OCI-LY7 (cell line): ENCODE measurements at regions not wholly inside any gene's neighbourhood (a gene's known extent, or its start where the extent isn't known, plus 50 kb on each side); places are given as distances from the start of the nearest gene placed in this dataset.

Experiments used
- BruUV-seq: library from RNA; stranded (reverse); fragments of 400-500 nt; replicated peaks from 2 replicates; lab custom pipeline; 2021; lab: Mats Ljungman, UMichigan
- CTCF ChIA-PET: fragments of 300-600 bp; sonication (Branson Sonifier 250); formaldehyde crosslinking; loops from one replicate; lab custom pipeline; 2022; ENCODE audit warnings: antibody characterized with exemption; ENCODE audit not compliant: unreplicated experiment; lab: Charles Lee
- POLR2A ChIA-PET: fragments of 300-600 bp; sonication (Branson Sonifier 250); formaldehyde crosslinking; loops from one replicate; lab custom pipeline; 2022; ENCODE audit warnings: antibody characterized with exemption; lab: Charles Lee
- DNase-seq: peaks from one replicate; pipeline ENCODE4 v3.0.0-alpha.2; 2015; ENCODE audit warnings: low spot score
- H2AFZ ChIP-seq: fragments of 200-600 bp; sonication (generic), shearing (Covaris generic); 2 replicates; pipeline ENCODE4 v1.6.1; 2014; ENCODE audit warnings: mild to moderate bottlenecking, antibody characterized with exemption, low read length, moderate library complexity
- H3K27ac ChIP-seq: fragments of 200-600 bp; sonication (generic); 2 replicates; pipeline ENCODE4 v1.5.1; 2014; ENCODE audit warnings: mixed run types, low read depth, mild to moderate bottlenecking, moderate library complexity, low read length, inconsistent platforms; ENCODE audit not compliant: poor library complexity, severe bottlenecking
- H3K36me3 ChIP-seq: fragments of 200-600 bp; sonication (generic); 2 replicates; pipeline ENCODE4 v1.6.1; 2014; ENCODE audit warnings: mild to moderate bottlenecking, antibody characterized with exemption, low read length, moderate library complexity, mixed read lengths; ENCODE audit not compliant: insufficient read depth
- H3K4me1 ChIP-seq: fragments of 200-600 bp; sonication (generic); 2 replicates; pipeline ENCODE4 v1.5.1; 2014; ENCODE audit warnings: mild to moderate bottlenecking, low read length; ENCODE audit not compliant: insufficient read depth, poor library complexity, severe bottlenecking
- H3K4me2 ChIP-seq: fragments of 200-600 bp; sonication (generic); 2 replicates; pipeline ENCODE4 v1.6.1; 2014; ENCODE audit warnings: mild to moderate bottlenecking, low read length
- H3K4me3 ChIP-seq: fragments of 200-600 bp; sonication (generic); 2 replicates; pipeline ENCODE4 v1.5.1; 2014; ENCODE audit warnings: mild to moderate bottlenecking, low read depth, low read length; ENCODE audit not compliant: poor library complexity, severe bottlenecking
- H3K79me2 ChIP-seq: fragments of 200-600 bp; sonication (generic); 2 replicates; pipeline ENCODE4 v1.6.1; 2016; ENCODE audit warnings: low read depth, mild to moderate bottlenecking, low read length, moderate library complexity, mixed read lengths; ENCODE audit not compliant: insufficient read depth
- H3K9me2 ChIP-seq: fragments of 200-600 bp; sonication (generic); 2 replicates; pipeline ENCODE4 v1.6.1; 2016; ENCODE audit warnings: mild to moderate bottlenecking, low read length, mixed read lengths; ENCODE audit not compliant: insufficient read depth
- H3K9me3 ChIP-seq: fragments of 200-600 bp; sonication (generic); 2 replicates; pipeline ENCODE4 v1.6.1; 2014; ENCODE audit warnings: mild to moderate bottlenecking, mixed run types, low read length, mixed read lengths
- H4K20me1 ChIP-seq: fragments of 200-600 bp; sonication (generic); 2 replicates; pipeline ENCODE4 v1.6.1; 2014; ENCODE audit warnings: mild to moderate bottlenecking, antibody characterized with exemption, low read length, moderate library complexity, mixed read lengths; ENCODE audit not compliant: insufficient read depth
- CTCF ChIP-seq: fragments of 200-600 bp; sonication (generic); conservative IDR thresholded peaks from 2 replicates; pipeline ENCODE4 v1.5.1; 2014; ENCODE audit warnings: mild to moderate bottlenecking, antibody characterized with exemption, low read length, moderate library complexity, mixed read lengths
- EZH2phosphoT487 ChIP-seq: fragments of 200-600 bp; sonication (generic); IDR thresholded peaks from 2 replicates; pipeline ENCODE4 v1.6.1; 2018; ENCODE audit warnings: low read depth, borderline replicate concordance, mild to moderate bottlenecking, mixed run types, antibody characterized with exemption, low read length, moderate library complexity, mixed read lengths
- intact Hi-C: fragments of 100-400 bp; cut with micrococcal nuclease; formaldehyde crosslinking; loops from one replicate; pipeline ENCODE4 v1.10.0; 2022; ENCODE audit not compliant: unreplicated experiment

GRCh38 chr12:130102266-130102665 lies 60.0 kb upstream of the FZD10 start:
- CTCF ChIA-PET: no interaction called here

GRCh38 chr12:130104571-130105106 lies 57.6 kb upstream of the FZD10 start:
- ChIA-PET POLR2A (no interaction called here), CTCF (no interaction called here)
- no peak overlapping the region for H3K4me2 ChIP-seq
- intact Hi-C loops: no loop called here
- DNase-seq: no peak
- no TSS peak for BruUV-seq
- TF ChIP-seq CTCF: no peak
- TF ChIP-seq EZH2phosphoT487: no peak
- H3K4me3 ChIP-seq: no peak overlapping the region
- no peak overlapping the region for H2AFZ ChIP-seq
- no peaks in the 10 kb centered on the region for H3K36me3 ChIP-seq
- H3K27ac ChIP-seq: no peak overlapping the region
- no peaks in the 10 kb centered on the region for H3K4me1 ChIP-seq
- H3K9me3 ChIP-seq: no peaks in the 10 kb centered on the region
- H3K9me2 ChIP-seq: no peaks in the 10 kb centered on the region
- no peaks in the 10 kb centered on the region for H3K79me2 ChIP-seq
- H4K20me1 ChIP-seq: no peaks in the 10 kb centered on the region

More at GRCh38 chr12:130102266-130102665, 60.0 kb upstream of the FZD10 start:
- H3K9me2 ChIP-seq: no peaks in the 10 kb centered on the region
- no peaks in the 10 kb centered on the region for H4K20me1 ChIP-seq
- intact Hi-C loops: no loop called here
- no peaks in the 10 kb centered on the region for H3K9me3 ChIP-seq
- H2AFZ ChIP-seq: no peak overlapping the region
- no peaks in the 10 kb centered on the region for H3K4me1 ChIP-seq
- no peaks in the 10 kb centered on the region for H3K79me2 ChIP-seq
- H3K4me2 ChIP-seq: no peak overlapping the region
- no TSS peak for BruUV-seq
- no peaks in the 10 kb centered on the region for H3K36me3 ChIP-seq
- no peak overlapping the region for H3K27ac ChIP-seq
- H3K4me3 ChIP-seq: no peak overlapping the region
- POLR2A ChIA-PET: no interaction called here
- no peak for DNase-seq
- TF ChIP-seq EZH2phosphoT487 (no peak), CTCF (no peak)

GRCh38 chr12:130109062-130109945 lies 53.0 kb upstream of the FZD10 start:
- DNase-seq: no peak
- Histone ChIP-seq H3K9me3 (no peaks in the 10 kb centered on the region), H3K9me2 (no peaks in the 10 kb centered on the region), H3K4me2 (no peak overlapping the region), H4K20me1 (no peaks in the 10 kb centered on the region), H2AFZ (no peak overlapping the region), H3K4me1 (no peaks in the 10 kb centered on the region), H3K4me3 (no peak overlapping the region), H3K79me2 (no peaks in the 10 kb centered on the region), H3K27ac (no peak overlapping the region), H3K36me3 (no peaks in the 10 kb centered on the region)
- ChIA-PET CTCF (no interaction called here), POLR2A (interaction anchor here (0.8 kb wide), 1 partner anchor 57 kb away, joined by 3 read pairs; no protein-coding TSS in a partner anchor)
- TF ChIP-seq CTCF: no peak
- TF ChIP-seq EZH2phosphoT487: no peak
- no TSS peak for BruUV-seq
- intact Hi-C loops: no loop called here
